ENCODE measurements at regions not wholly inside any gene's neighbourhood (a gene's known extent, or its start where the extent isn't known, plus 50 kb on each side); places are given as distances from the start of the nearest gene placed in this dataset.

DNA sequence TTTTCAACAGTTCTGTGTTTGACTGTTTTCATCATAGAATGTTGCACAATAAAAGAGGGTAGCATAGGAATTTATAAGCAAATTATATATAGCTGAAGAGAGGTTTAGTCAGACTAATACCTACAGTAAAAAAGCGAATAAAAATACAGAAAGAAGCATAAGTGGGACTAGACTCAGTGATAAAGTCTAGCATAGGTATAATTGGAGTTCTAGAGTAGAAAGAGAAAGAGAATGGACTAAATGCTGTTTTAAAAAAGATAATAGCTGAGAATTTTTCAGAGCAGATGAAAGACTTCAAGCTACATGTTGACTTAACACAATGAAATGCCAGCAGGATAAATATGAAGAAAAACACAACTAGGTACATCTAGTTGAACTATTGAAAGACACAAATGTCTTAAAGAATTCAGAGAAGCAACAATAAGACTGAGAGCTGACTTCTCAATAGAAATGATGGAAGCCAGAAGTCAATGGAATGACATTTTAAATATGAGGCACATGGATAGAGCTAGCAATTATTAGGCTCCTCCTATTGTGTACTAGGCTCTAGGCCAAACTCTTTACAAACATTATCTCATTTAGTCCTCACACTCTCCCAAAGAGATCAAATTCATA lies 573.9 kb downstream of the ZNF608 start:
- TF ChIP-seq IRF9 (CRISPR knock-in tag; IDR thresholded peaks at IDR 0.05; ENCODE audit: borderline replicate concordance): no peak
- no peak for TF ChIP-seq ETS1 (CRISPR knock-in tag; IDR thresholded peaks at IDR 0.05)
- no peak for TF ChIP-seq HMGA1 (CRISPR knock-in tag; conservative IDR thresholded peaks at IDR 0.05)
- TF ChIP-seq, protein P1, sequence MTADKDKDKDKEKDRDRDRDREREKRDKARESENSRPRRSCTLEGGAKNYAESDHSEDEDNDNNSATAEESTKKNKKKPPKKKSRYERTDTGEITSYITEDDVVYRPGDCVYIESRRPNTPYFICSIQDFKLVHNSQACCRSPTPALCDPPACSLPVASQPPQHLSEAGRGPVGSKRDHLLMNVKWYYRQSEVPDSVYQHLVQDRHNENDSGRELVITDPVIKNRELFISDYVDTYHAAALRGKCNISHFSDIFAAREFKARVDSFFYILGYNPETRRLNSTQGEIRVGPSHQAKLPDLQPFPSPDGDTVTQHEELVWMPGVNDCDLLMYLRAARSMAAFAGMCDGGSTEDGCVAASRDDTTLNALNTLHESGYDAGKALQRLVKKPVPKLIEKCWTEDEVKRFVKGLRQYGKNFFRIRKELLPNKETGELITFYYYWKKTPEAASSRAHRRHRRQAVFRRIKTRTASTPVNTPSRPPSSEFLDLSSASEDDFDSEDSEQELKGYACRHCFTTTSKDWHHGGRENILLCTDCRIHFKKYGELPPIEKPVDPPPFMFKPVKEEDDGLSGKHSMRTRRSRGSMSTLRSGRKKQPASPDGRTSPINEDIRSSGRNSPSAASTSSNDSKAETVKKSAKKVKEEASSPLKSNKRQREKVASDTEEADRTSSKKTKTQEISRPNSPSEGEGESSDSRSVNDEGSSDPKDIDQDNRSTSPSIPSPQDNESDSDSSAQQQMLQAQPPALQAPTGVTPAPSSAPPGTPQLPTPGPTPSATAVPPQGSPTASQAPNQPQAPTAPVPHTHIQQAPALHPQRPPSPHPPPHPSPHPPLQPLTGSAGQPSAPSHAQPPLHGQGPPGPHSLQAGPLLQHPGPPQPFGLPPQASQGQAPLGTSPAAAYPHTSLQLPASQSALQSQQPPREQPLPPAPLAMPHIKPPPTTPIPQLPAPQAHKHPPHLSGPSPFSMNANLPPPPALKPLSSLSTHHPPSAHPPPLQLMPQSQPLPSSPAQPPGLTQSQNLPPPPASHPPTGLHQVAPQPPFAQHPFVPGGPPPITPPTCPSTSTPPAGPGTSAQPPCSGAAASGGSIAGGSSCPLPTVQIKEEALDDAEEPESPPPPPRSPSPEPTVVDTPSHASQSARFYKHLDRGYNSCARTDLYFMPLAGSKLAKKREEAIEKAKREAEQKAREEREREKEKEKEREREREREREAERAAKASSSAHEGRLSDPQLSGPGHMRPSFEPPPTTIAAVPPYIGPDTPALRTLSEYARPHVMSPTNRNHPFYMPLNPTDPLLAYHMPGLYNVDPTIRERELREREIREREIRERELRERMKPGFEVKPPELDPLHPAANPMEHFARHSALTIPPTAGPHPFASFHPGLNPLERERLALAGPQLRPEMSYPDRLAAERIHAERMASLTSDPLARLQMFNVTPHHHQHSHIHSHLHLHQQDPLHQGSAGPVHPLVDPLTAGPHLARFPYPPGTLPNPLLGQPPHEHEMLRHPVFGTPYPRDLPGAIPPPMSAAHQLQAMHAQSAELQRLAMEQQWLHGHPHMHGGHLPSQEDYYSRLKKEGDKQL (CRISPR knock-in tag; IDR thresholded peaks at IDR 0.05; ENCODE audit: low read depth): no peak
- no peak for TF ChIP-seq KLF13 (CRISPR knock-in tag; IDR thresholded peaks at IDR 0.05)
